Large intestine (tissue), 3 donors: ENCODE measurements at regions not wholly inside any gene's neighbourhood (a gene's known extent, or its start where the extent isn't known, plus 50 kb on each side); places are given as distances from the start of the nearest gene placed in this dataset.

Source experiments
- DNase-seq, 2 donors: peaks; one replicate each; pipeline versions ENCODE4 v3.0.0 to v3.0.0-alpha.2; 2013
- H3K27ac ChIP-seq: one replicate; pipeline ENCODE4 v1.5.1; 2013; ENCODE audit warnings: low read length
- H3K27me3 ChIP-seq: 2 replicates; pipeline ENCODE4 v1.6.1; 2013; ENCODE audit warnings: low read length; ENCODE audit not compliant: control insufficient read depth, insufficient read depth
- H3K36me3 ChIP-seq: 2 replicates; pipeline ENCODE4 v1.6.1; 2013; ENCODE audit warnings: low read length; ENCODE audit not compliant: control insufficient read depth, insufficient read depth
- H3K4me1 ChIP-seq: one replicate; pipeline ENCODE4 v1.6.1; 2013; ENCODE audit warnings: low read length; ENCODE audit not compliant: control insufficient read depth, insufficient read depth
- H3K4me3 ChIP-seq: one replicate; pipeline ENCODE4 v1.5.1; 2013; ENCODE audit warnings: low read length
- H3K9me3 ChIP-seq: one replicate; pipeline ENCODE4 v1.6.1; 2013; ENCODE audit warnings: mild to moderate bottlenecking, low read depth, low read length, moderate library complexity; ENCODE audit not compliant: control insufficient read depth
- WGBS: methylation state at CpG from one replicate; pipeline ENCODE4 v1.1.5; 2013; ENCODE audit warnings: low lambda C conversion rate; ENCODE audit not compliant: insufficient coverage; 5-methylcytosine and 5-hydroxymethylcytosine counted together

GRCh38 chr5:81849770-81850367 lies 99.0 kb upstream of the SSBP2 start:
- Histone ChIP-seq H3K4me3 (no peak overlapping the region), H3K27me3 (no peaks in the 10 kb centered on the region), H3K27ac (no peak overlapping the region), H3K36me3 (no peaks in the 10 kb centered on the region), H3K4me1 (peaks cover 26% of the 10 kb centered on the region), H3K9me3 (no peaks in the 10 kb centered on the region)
- no CpG with 5 or more reads among the region's 4 CpGs for WGBS
- DNase-seq, result peak in 1 of 2 donors; percentile 46

DNA sequence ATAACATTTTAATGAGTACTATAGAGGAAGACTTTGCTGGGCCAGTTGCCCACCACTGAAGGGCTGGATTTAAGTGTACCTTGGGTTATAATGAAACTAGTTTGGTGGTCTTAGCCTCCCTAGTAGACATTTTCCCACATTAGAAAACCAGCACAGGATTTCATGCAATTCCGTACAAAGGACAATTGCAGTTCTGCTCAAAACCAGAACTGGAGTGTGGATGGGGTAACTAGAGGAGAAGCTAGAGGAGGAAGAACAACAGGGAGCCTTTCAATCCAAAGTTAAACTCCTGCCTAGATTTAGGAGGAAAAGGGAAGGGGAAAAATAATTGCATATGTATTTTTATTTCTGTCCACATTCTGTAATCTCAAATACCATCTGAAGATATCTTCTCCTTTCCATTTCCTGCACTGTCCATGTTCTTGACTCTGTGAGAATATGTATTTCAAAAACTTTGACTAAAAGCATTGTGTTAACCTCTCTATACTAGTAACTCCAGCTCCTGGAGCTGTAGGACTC lies 97.5 kb upstream of the SSBP2 start:
- Histone ChIP-seq H3K36me3 (no peaks in the 10 kb centered on the region), H3K4me3 (peak overlapping the region; percentile 3), H3K4me1 (peaks cover 26% of the 10 kb centered on the region), H3K9me3 (no peaks in the 10 kb centered on the region), H3K27me3 (no peaks in the 10 kb centered on the region), H3K27ac (no peak overlapping the region)
- peak in 1 of 2 donors; percentile 64 for DNase-seq
- WGBS, result no CpG with 5 or more reads among the region's 1 CpG

GRCh38 chr5:81846301-81846700 lies 95.4 kb upstream of the SSBP2 start:
- peaks cover 18% of the 10 kb centered on the region for H3K4me1 ChIP-seq
- no peaks in the 10 kb centered on the region for H3K9me3 ChIP-seq
- no peak overlapping the region for H3K27ac ChIP-seq
- WGBS, result no CpG with 5 or more reads among the region's 1 CpG
- no peaks in the 10 kb centered on the region for H3K27me3 ChIP-seq
- no peak overlapping the region for H3K4me3 ChIP-seq
- DNase-seq, result no peak
- no peaks in the 10 kb centered on the region for H3K36me3 ChIP-seq

DNA sequence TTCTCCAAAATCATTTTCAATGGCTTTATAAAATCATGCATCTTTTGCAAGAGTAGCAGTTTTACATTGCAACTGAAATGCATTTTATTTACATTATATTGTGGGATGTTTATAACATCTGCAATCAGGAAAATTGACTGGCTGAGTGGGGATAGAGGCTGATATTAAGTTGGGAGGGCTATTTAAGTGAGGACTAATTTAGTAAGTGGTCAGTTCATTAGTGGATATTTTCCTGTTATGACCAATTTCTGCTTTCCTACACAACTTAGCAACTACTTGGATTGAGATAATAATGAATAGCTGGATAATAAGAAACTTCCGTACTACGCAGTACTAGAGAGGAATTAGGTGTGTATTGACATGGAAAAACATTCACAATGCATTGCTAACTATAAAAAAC lies 92.9 kb upstream of the SSBP2 start:
- 86% methylated on average over 2 of the region's 2 CpGs for WGBS
- H3K36me3 ChIP-seq, result no peaks in the 10 kb centered on the region
- no peaks in the 10 kb centered on the region for H3K27me3 ChIP-seq
- no peak for DNase-seq
- no peaks in the 10 kb centered on the region for H3K4me1 ChIP-seq
- no peaks in the 10 kb centered on the region for H3K9me3 ChIP-seq
- H3K27ac ChIP-seq, result no peak overlapping the region
- H3K4me3 ChIP-seq, result no peak overlapping the region

DNA sequence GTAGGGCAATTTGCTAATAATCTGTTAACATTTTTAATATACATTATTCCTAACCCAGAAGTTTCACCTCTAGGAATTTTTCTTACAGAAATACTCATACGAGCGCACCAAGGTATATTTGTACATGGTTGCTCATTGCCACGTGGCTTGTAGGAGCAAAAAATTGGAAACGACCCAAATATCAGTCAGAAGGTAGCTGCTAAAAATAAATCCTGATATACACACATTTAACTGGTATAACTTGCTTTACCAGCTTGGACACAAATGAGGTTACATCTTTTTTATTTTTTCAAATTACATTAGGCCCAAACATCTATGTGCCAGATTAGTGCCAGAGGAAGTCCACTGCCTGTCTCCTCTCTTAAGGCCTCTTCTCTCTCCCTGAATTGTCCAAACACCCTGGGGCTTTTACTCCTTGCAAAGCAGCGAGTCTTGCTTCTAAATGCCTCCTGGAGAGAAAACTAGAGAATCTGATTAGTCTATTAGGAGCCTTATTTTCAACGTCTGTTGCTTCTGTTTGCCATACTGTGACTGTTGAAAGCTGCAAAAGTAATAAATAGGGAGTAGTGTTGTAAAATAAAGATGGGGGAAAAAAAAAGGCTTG lies 92.0 kb upstream of the SSBP2 start:
- H3K4me3 ChIP-seq, result no peak overlapping the region
- no peaks in the 10 kb centered on the region for H3K4me1 ChIP-seq
- no peak for DNase-seq
- no peaks in the 10 kb centered on the region for H3K36me3 ChIP-seq
- no peaks in the 10 kb centered on the region for H3K9me3 ChIP-seq
- no peak overlapping the region for H3K27ac ChIP-seq
- no peaks in the 10 kb centered on the region for H3K27me3 ChIP-seq
- 75% methylated on average over 1 of the region's 6 CpGs for WGBS

DNA sequence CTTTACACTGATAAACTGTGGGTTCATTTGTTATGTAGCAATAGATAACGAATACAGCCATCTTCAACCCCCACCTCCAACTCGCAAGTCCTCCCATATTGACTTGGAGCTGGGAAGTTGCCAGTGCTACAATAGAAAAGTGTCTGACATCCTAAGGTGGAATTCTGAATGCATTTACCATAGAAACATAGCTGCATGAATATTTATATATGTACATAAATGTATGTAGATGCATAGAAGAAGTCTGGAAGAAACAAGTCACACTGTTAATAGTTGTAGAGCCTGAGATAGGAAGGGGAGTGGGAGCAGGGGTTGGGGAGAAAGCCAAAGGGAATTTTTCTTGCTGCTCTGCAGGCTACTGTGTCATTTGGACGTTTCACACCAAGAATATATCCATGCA lies 88.1 kb upstream of the SSBP2 start:
- WGBS, result 50% methylated on average over 1 of the region's 3 CpGs
- Histone ChIP-seq H3K27me3 (no peaks in the 10 kb centered on the region), H3K27ac (no peak overlapping the region), H3K9me3 (no peaks in the 10 kb centered on the region), H3K4me1 (no peaks in the 10 kb centered on the region), H3K36me3 (no peaks in the 10 kb centered on the region), H3K4me3 (no peak overlapping the region)
- no peak for DNase-seq

DNA sequence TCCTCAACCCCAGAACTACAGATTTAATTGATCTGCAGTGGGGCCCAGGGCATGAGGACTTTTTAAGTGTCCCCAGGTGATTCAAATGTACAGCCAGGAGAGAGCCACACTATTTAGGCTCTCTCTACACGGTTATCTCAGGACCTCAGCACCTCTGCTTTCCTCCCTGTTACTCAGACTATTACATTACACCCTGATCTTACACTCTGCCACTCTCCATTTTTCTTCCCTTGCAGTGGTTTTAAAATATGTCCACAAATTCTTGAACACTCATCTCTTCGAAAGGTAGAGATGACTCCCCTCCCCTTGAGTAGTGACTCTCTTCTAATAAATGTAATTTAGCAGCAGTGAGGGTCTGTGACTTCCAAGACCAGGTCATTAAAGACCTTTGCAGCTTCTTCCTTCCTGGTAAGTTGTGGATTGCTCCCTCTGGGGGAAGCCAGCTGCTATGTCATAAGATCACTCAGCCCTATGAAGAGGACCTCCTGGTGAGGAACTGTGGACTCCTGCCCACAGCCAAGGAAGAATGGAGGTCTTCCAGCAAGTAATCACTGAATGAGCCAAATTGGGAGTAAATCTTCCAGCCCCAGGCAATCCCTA lies 87.5 kb upstream of the SSBP2 start:
- no peaks in the 10 kb centered on the region for H3K27me3 ChIP-seq
- WGBS, result no CpG with 5 or more reads among the region's 2 CpGs
- DNase-seq, result peak; percentile 31 to 32
- no peaks in the 10 kb centered on the region for H3K36me3 ChIP-seq
- no peaks in the 10 kb centered on the region for H3K4me1 ChIP-seq
- H3K9me3 ChIP-seq, result no peaks in the 10 kb centered on the region
- no peak overlapping the region for H3K4me3 ChIP-seq
- no peak overlapping the region for H3K27ac ChIP-seq

DNA sequence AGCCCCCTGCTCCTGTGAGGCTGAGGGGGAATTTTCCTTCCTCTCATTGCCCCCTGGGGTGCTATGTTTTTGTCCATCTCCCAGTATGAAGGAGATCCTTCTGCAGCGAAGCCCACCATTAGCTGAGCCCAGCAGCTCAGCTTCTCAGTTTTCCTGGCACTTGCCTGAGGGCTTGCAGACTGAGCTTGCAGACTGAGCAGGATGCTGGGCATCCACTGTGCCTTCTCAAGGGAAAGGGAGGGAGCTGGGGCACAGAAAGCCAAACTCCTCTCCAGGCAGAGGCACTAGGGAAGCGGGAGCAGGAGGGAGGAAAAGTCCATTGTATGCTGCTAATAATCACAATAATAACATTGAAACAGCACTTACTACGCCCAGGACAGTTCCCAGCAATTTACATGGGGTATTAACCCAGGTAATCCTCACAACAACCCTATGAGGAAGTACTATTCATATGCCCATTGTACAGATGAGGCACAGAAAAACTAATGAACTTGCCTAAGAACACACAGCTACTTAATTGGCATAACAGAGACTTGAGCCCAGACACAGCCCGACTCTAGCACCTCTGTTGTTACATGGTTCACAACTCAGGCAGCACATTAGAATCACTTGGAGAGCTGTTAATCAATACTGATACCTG lies 86.9 kb upstream of the SSBP2 start:
- Histone ChIP-seq H3K27ac (no peak overlapping the region), H3K36me3 (no peaks in the 10 kb centered on the region), H3K27me3 (no peaks in the 10 kb centered on the region), H3K4me3 (no peak overlapping the region), H3K9me3 (no peaks in the 10 kb centered on the region), H3K4me1 (no peaks in the 10 kb centered on the region)
- no peak for DNase-seq
- WGBS, result no CpG with 5 or more reads among the region's 4 CpGs

GRCh38 chr5:81835814-81836367 lies 85.0 kb upstream of the SSBP2 start:
- H3K9me3 ChIP-seq, result no peaks in the 10 kb centered on the region
- H3K4me3 ChIP-seq, result no peak overlapping the region
- no peak for DNase-seq
- H3K27ac ChIP-seq, result no peak overlapping the region
- H3K36me3 ChIP-seq, result no peaks in the 10 kb centered on the region
- no peaks in the 10 kb centered on the region for H3K27me3 ChIP-seq
- no CpG with 5 or more reads among the region's 4 CpGs for WGBS
- H3K4me1 ChIP-seq, result no peaks in the 10 kb centered on the region

DNA sequence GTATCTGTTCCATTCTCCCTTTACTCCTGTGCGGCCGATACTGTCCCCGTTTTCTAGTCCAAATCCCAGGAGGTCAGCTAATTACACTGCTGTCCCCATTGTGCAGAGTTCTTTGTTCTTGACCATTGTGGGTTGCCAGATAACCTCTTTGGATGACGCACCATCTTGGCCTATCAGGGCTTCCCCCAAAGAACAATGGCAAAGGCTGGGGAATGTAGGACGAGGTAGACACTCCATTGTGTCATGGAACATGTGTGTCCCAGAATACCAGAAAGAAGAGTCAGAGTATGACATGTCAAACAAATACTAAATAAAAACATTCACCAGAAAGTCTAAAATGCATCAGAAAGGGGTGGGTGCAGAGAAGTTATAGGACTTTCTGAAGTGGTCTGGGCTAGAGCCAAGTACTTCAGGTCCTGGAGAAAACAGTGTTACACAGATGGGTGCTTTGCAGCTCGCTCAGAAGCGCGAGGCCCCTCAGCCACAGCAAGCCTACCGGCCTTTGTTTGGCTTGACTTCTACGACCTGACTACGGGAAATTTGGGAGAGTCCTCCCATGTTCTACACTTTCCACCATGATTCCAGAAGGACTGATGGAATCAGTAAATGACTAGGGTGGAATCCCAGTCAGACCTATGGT lies 83.2 kb upstream of the SSBP2 start:
- H3K27me3 ChIP-seq, result no peaks in the 10 kb centered on the region
- no peaks in the 10 kb centered on the region for H3K9me3 ChIP-seq
- H3K27ac ChIP-seq, result no peak overlapping the region
- no peak for DNase-seq
- 100% methylated on average over 2 of the region's 11 CpGs for WGBS
- no peaks in the 10 kb centered on the region for H3K4me1 ChIP-seq
- no peaks in the 10 kb centered on the region for H3K36me3 ChIP-seq
- H3K4me3 ChIP-seq, result no peak overlapping the region
